ENCODE measurements at regions not wholly inside any gene's neighbourhood (a gene's known extent, or its start where the extent isn't known, plus 50 kb on each side); places are given as distances from the start of the nearest gene placed in this dataset.

- TF ChIP-seq MAZ (IDR thresholded peaks at IDR 0.05; ENCODE audit: borderline replicate concordance, low read depth, low read length), result no peak
These were observed 104.8 kb upstream of the DIO3 start (continued) for GRCh38 chr14:101456246-101457175.

GRCh38 chr14:101457301-101457935 is 103.9 kb upstream of the DIO3 start:
- ChIA-PET POLR2A (ENCODE audit: unreplicated experiment) (no interaction called here), CTCF (no interaction called here)
- no TSS peak for BruUV-seq (replicated peaks)
- Histone ChIP-seq H3K4me2 (ENCODE audit: low read depth, low read length) (no peak overlapping the region), H2BK20ac (ENCODE audit: low read depth, low read length) (no peak overlapping the region), H3K9me1 (ENCODE audit: insufficient read depth, low read length) (no peaks in the 10 kb centered on the region), H3K14ac (replicated peaks; ENCODE audit: low read depth, low read length) (no peak overlapping the region), H3K4me1 (ENCODE audit: control insufficient read depth, insufficient read depth, low read length) (peaks cover 2% of the 10 kb centered on the region; the same call in 1 of the 2 replicates), H3K27ac (ENCODE audit: insufficient read depth, low read length) (no peak overlapping the region), H2BK5ac (ENCODE audit: low read depth, low read length, poor library complexity, severe bottlenecking) (no peak overlapping the region), H3K9ac (ENCODE audit: low read depth, low read length) (no peak overlapping the region), H4K91ac (ENCODE audit: insufficient read depth, low read depth, low read length) (no peak overlapping the region), H4K20me1 (ENCODE audit: insufficient read depth, low read length) (no peaks in the 10 kb centered on the region), H3K23ac (ENCODE audit: low read depth, low read length) (no peak overlapping the region), H4K8ac (ENCODE audit: low read depth in 2 of 2, low read length in 2 of 2) (no peak overlapping the region), H3K36me3 (ENCODE audit: control insufficient read depth, insufficient read depth, low read length) (no peaks in the 10 kb centered on the region), H3K4me3 (ENCODE audit: insufficient read depth, low read depth, low read length) (no peak overlapping the region), H2AK5ac (ENCODE audit: low read depth, low read length) (no peak overlapping the region), H3K18ac (ENCODE audit: low read depth, low read length) (no peak overlapping the region), H4K5ac (ENCODE audit: low read depth, low read length) (no peak overlapping the region), H2BK120ac (ENCODE audit: low read depth, low read length) (no peak overlapping the region), H3K9me3 (ENCODE audit: control insufficient read depth, insufficient read depth, low read length) (0 out of 2 replicates have a peak, but pooled peaks cover 4% of the 10 kb centered on the region), H3K56ac (ENCODE audit: extremely low read depth, insufficient read depth, low read length) (no peak overlapping the region), H3K4ac (ENCODE audit: low read depth, low read length) (no peak overlapping the region), H2BK15ac (ENCODE audit: low read depth, low read length) (no peak overlapping the region), H2AFZ (replicated peaks; ENCODE audit: low read length, poor library complexity) (no peak overlapping the region), H3K27me3 (ENCODE audit: control insufficient read depth, insufficient read depth, low read length) (peaks cover 42% of the 10 kb centered on the region), H2AK9ac (replicated peaks; ENCODE audit: low read depth, low read length, poor library complexity) (no peak overlapping the region), H3K79me1 (ENCODE audit: low read depth in 1 of 2, low read length in 2 of 2) (no peaks in the 10 kb centered on the region)
- WGBS, 2 experiments (ENCODE audit: extremely low coverage in 2 of 2, insufficient read length in 1 of 2), result 16% methylated on average over 18 of the region's 85 CpGs; no CpG with 5 or more reads in 1 of the 2 experiments
- ATAC-seq (ENCODE audit: low read depth) (no peak), DNase-seq (no peak)
- intact Hi-C loops (cut with micrococcal nuclease) (no loop called here), in situ Hi-C loops (cut with MboI; ENCODE audit: low sequenced_read_pairs) (no loop called here), dilution Hi-C loops (cut with HindIII; ENCODE audit: low sequenced_read_pairs, unreplicated experiment) (no loop called here)
- TF ChIP-seq MXI1 (IDR thresholded peaks at IDR 0.05; ENCODE audit: borderline replicate concordance, low read depth, low read length), result no peak
- TF ChIP-seq NFE2L2 (IDR thresholded peaks at IDR 0.05; ENCODE audit: low read depth, low read length), result no peak
- no peak for TF ChIP-seq MAFK (IDR thresholded peaks at IDR 0.05; ENCODE audit: low read depth, low read length)
- no peak for TF ChIP-seq RAD21 (IDR thresholded peaks at IDR 0.05; ENCODE audit: low read length)
